GM18861 (cell line): ENCODE measurements at regions not wholly inside any gene's neighbourhood (a gene's known extent, or its start where the extent isn't known, plus 50 kb on each side); places are given as distances from the start of the nearest gene placed in this dataset.

ENCODE experiments used
- ATAC-seq: cut with Tn5 transposase; IDR thresholded peaks from one replicate; pipeline ENCODE4 v1.9.1; 2021; ENCODE audit not compliant: unreplicated experiment

DNA sequence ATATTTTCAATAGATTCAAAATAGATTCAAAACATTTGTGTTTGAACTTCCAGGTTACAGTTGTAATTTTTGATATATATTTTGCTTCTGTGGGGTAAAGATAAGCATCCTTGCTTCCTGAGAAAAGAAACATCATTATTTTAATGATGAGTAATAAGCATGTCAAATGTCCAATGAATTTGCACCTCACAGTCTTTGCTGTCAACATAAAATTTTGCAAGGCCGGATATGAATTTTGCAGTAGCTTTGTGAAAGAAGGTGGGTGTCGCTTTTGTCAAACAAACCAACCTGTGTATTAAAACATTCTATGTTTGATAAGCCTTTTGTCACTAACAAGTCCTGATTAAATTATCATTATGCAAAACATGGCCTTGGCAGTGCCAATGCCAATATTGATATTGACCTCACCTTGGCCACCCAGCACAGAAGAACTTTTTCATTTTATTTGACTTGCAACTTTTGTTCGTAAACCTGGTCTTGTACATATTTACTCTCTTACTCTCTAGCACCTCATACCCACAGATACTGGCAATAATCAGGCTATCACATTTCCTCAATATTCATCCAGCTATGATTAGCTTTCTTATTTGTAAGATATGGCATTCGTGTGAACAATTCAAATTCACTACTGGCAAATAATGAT is 645.0 kb upstream of the KLF4 start:
- ATAC-seq: no peak

DNA sequence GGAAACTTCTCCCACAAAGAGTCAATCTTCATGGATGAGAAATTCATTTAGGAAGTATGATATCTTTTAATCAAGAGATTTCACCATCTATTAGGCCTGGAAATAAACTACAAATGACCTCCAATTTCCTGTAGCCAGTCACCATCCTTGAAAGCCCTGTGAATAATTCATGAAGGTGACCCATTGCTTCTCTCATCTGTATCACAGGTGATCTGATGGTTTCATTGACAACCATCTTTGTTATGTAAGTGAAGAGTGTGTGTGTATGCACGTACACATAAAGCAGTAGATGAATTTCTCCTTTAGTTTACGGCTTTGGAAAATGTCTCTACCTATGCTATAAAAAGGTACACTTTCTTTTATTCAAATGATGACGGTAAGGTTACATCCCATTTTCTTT is 644.1 kb upstream of the KLF4 start:
- no peak for ATAC-seq

DNA sequence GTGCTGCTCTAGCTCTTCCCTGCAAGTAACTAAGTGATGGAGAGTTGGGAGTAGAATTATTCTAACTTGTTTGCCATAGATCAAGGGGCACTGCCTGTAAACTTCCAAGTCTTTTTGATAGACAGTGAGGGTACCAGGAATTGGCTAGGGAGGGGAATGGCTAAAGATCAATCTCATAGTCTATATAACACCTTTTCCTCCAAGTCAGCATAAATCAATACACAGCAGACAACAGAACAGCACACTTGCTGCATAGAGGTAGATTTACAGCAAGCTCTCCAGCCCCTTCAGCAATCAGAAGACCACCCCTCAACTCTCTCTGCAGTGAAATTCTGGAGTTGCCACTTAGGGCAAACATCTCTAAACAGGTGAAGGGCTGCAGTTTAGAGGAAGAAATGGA is 643.5 kb upstream of the KLF4 start:
- no peak for ATAC-seq

GRCh38 chr9:108130905-108131304 is 641.3 kb upstream of the KLF4 start:
- ATAC-seq: no peak

DNA sequence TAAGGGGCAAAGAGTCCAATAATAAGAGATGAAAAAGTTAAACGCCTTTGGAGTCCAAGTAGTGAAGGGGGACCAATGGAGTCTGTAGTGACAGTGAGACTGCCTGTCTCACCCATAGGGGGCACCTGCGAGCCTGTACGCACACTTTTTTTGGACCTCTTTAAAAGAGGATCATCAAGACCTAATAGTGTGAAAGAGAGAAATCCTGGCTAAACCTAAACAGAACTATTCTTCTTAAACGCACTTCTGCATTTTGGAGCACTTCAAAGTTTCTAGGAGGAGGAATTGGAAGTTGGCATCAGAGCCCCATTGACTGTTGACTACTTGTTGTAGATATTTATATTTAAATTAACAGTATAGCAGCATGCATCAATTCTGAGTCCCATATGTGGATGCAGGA is 636.1 kb upstream of the KLF4 start:
- no peak for ATAC-seq

- no peak for ATAC-seq
Measured at GRCh38 chr9:108119530-108120113, 630.1 kb upstream of the KLF4 start.

- ATAC-seq: no peak
Measured at GRCh38 chr9:108117795-108118194, 628.2 kb upstream of the KLF4 start.

DNA sequence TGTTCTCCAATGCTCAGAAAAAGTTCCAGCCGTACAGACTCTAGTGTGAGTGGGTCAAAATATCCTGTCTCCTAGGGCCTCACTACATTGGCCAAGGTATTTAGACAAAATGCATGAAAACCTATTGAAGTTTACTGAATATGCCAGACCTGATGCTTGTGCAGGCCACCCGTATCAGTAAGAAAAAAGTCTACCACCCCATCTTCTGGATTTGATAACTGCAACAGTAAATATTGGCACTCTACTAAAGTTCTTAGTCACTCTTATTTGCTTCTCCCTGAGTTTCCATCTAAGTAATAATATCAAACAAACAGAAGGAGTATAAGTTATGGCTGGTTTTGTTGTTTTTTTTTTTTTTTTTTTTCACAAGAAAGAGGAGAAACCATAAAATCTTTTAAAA is 627.7 kb upstream of the KLF4 start:
- no peak for ATAC-seq

- no peak for ATAC-seq
Measured at GRCh38 chr9:108113596-108113995, 624.0 kb upstream of the KLF4 start.

DNA sequence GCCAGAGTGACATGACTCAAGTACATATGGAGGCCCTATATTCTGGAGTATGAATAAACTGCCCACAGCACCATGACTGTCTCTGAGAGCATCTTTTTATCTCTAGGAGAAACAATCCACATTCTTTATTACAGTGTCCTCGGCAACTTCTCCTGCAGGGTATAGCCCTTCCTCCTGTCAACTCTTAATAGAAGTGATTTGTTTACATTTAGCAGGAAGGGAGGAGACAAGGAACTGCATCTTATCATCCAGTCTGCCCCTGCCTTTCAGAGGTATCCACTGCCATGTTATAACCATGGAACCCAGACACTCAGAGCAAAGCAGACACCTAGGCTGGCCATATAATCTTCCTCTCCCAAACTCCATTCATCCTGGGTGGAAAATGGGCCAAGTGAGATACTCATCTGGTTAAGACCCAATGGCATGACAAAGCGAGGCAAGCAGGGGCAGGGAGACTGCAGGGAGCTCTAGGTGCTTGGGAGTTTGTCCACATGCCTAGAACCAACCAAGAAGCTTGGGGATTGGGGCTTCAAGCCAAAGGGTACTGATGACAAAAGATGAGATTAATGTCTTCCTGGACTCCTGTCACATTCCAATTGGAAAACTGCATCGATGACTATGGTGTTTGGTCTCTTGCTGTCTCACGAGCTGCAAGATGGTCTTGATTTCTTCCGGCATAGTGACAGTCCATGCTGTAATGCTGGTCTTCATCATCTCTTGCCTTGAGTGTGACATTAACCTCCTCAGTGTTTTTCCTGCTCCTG is 620.5 kb upstream of the KLF4 start:
- ATAC-seq: no peak

GRCh38 chr9:108108852-108109448 is 619.4 kb upstream of the KLF4 start:
- ATAC-seq: no peak

DNA sequence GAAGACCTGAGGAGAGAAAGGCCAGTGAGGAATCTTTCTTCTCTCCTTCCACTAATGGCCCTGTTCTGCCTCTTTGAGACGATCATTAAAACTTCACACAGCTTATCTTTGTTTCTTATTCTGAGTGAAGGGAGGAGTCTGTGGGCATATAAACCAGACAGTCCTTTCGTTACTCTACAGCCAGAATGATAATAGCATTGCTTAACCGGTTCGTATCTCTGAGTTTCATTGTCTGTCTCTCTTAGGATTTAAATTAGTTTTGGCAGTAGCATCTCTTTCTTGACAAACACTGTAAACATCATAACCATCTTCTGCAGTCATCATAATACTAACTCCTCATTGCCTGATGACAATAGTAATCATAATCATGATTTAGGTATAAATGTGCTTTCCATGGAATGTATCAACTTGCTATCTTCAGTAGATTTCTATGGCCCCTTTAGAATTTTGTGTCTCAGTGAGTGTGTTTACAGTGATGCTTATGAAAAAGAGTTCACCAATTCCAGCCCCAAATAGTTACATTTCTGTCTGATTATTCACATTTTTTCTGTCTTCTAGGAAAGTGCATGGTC is 618.8 kb upstream of the KLF4 start:
- ATAC-seq: no peak

GRCh38 chr9:108105885-108106284 is 616.3 kb upstream of the KLF4 start:
- ATAC-seq: no peak

DNA sequence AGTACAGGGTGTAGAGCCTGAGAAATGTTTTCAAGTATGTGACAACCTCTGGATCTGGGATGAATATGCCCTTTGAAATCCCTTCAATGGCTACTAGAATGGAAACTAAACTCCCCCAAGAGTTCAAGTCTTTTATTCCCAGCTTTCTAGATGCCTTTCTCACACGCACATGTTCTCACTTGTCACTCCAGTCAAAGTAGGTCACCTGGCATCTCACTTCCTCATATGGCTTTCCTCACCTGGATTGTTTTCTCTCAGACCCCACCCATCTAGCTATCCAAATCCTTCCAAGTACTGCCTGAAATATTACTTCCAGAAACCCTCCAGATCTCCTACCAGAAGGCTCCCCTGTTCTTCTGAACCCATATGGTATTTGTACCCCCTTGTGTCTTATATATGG is 615.4 kb upstream of the KLF4 start:
- ATAC-seq: no peak

GRCh38 chr9:108103046-108103693 is 613.6 kb upstream of the KLF4 start:
- no peak for ATAC-seq

GRCh38 chr9:108101410-108101809 is 611.8 kb upstream of the KLF4 start:
- ATAC-seq: no peak

DNA sequence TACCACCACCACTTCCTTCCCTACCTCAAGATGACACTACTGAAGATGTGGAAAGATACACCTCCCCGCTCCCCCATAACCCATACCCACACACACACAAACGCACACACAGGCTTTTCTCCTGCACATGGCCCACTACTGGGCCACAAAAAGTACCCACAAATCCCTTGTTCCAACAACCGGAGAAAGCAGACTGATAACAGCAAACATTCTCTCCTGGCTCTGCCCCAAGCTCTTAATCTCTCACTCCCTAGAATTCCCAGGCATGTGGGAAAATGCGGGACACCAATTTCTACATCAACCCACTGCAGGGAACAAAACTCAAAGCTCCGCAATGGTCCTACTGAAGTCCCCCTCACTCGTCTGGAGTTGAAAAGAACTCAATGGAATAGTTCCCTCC is 611.0 kb upstream of the KLF4 start:
- no peak for ATAC-seq

- no peak for ATAC-seq
Measured at GRCh38 chr9:108099854-108100253, 610.3 kb upstream of the KLF4 start.

GRCh38 chr9:108095496-108095895 is 605.9 kb upstream of the KLF4 start:
- ATAC-seq: no peak

GRCh38 chr9:108094676-108094993 is 605.1 kb upstream of the KLF4 start:
- ATAC-seq: no peak
